ENCODE measurements at regions not wholly inside any gene's neighbourhood (a gene's known extent, or its start where the extent isn't known, plus 50 kb on each side); places are given as distances from the start of the nearest gene placed in this dataset.
"Not testable (repeated sequence)": the region's sequence is repeated elsewhere in the genome, so short reads cannot be mapped to it uniquely, and the experiment has no call there.

DNA sequence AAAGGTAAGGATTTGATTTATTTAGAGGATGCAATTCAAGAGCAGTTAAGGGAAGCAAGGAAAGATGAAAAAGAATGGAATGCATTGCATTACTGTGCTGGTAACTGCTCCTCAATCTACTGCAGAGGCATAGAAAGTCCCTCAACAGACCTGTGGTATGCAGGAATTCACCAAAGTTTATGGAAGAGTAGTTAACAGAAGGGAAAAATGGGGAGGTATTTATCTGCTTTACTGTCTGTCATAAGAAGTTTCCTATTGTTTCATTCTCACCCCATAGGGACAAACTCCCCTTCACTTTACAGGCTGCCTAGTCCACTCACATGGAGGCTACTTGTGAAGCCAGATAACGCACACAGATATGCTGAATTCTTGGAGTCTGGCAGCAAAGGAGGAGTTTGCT, 354.9 kb upstream of the SPRY2 start:
- TF ChIP-seq, protein P1, sequence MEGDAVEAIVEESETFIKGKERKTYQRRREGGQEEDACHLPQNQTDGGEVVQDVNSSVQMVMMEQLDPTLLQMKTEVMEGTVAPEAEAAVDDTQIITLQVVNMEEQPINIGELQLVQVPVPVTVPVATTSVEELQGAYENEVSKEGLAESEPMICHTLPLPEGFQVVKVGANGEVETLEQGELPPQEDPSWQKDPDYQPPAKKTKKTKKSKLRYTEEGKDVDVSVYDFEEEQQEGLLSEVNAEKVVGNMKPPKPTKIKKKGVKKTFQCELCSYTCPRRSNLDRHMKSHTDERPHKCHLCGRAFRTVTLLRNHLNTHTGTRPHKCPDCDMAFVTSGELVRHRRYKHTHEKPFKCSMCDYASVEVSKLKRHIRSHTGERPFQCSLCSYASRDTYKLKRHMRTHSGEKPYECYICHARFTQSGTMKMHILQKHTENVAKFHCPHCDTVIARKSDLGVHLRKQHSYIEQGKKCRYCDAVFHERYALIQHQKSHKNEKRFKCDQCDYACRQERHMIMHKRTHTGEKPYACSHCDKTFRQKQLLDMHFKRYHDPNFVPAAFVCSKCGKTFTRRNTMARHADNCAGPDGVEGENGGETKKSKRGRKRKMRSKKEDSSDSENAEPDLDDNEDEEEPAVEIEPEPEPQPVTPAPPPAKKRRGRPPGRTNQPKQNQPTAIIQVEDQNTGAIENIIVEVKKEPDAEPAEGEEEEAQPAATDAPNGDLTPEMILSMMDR (IDR thresholded peaks at IDR 0.05; ENCODE audit: low read depth, low read length, missing control alignments): no peak
- no peak for DNase-seq (ENCODE audit: extremely low read depth, low read depth)
- H3K4me3 ChIP-seq (replicated peaks; ENCODE audit: low read depth, low read length): no peak overlapping the region

DNA sequence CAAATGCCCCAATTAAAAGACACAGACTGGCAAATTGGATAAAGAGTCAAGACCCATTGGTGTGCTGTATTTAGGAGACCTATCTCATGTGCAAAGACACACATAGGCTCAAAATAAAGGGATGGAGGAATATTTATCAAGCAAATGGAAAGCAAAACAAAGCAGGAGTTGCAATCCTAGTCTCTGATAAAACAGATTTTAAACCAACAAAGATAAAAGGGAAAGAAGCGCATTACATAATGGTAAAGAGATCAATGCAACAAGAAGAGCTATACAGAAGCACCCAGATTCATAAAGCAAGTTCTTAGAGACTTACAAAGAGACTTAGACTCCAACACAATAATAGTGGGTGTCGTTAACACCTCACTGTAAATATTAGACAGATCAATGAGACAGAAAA, 350.9 kb upstream of the SPRY2 start:
- not testable (repeated sequence) for DNase-seq (ENCODE audit: extremely low read depth, low read depth); H3K4me3 ChIP-seq (replicated peaks; ENCODE audit: low read depth, low read length)

GRCh38 chr13:80690208-80690607, 349.3 kb upstream of the SPRY2 start:
- TF ChIP-seq, protein P1 (IDR thresholded peaks at IDR 0.05; ENCODE audit: low read depth, low read length, missing control alignments): no peak
- no peak for DNase-seq (ENCODE audit: extremely low read depth, low read depth)
- no peak overlapping the region for H3K4me3 ChIP-seq (replicated peaks; ENCODE audit: low read depth, low read length)

- no peak overlapping the region for H3K4me3 ChIP-seq (replicated peaks; ENCODE audit: low read depth, low read length)
- TF ChIP-seq, protein P1 (IDR thresholded peaks at IDR 0.05; ENCODE audit: low read depth, low read length, missing control alignments): no peak
- DNase-seq (ENCODE audit: extremely low read depth, low read depth): no peak
Measured at GRCh38 chr13:80688593-80688992, 347.7 kb upstream of the SPRY2 start.

DNA sequence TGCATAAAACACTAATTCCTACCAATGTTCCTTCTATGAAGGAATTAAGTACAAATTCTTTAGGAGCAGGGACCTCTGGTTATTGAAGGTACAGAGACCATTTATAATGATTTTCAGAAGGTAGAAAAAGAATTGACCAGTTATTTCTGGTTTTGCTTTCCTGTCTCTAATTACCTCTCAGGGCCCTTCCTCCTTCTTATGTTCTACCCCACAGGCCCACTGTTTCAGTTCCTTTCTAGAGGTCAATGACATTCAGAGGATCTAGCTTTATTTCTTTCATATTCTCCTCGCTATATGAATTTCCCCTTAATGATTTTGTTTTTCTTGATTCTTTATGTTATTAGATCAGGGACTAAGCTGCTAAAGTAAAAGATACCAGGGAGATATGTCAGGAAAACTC, 345.0 kb upstream of the SPRY2 start:
- no peak for DNase-seq (ENCODE audit: extremely low read depth, low read depth)
- TF ChIP-seq, protein P1 (IDR thresholded peaks at IDR 0.05; ENCODE audit: low read depth, low read length, missing control alignments): no peak
- H3K4me3 ChIP-seq (replicated peaks; ENCODE audit: low read depth, low read length): no peak overlapping the region

GRCh38 chr13:80684217-80684991, 343.5 kb upstream of the SPRY2 start:
- DNase-seq (ENCODE audit: extremely low read depth, low read depth): no peak
- no peak overlapping the region for H3K4me3 ChIP-seq (replicated peaks; ENCODE audit: low read depth, low read length)
- TF ChIP-seq, protein P1 (IDR thresholded peaks at IDR 0.05; ENCODE audit: low read depth, low read length, missing control alignments): no peak

- TF ChIP-seq, protein P1 (IDR thresholded peaks at IDR 0.05; ENCODE audit: low read depth, low read length, missing control alignments): no peak
- DNase-seq (ENCODE audit: extremely low read depth, low read depth): no peak
- H3K4me3 ChIP-seq (replicated peaks; ENCODE audit: low read depth, low read length): no peak overlapping the region
Measured at GRCh38 chr13:80680786-80681366, 339.9 kb upstream of the SPRY2 start.
